Right lobe of liver (tissue), 4 donors: ENCODE measurements at regions not wholly inside any gene's neighbourhood (a gene's known extent, or its start where the extent isn't known, plus 50 kb on each side); places are given as distances from the start of the nearest gene placed in this dataset.

Source experiments
- POLR2A ChIP-seq: fragments of 450-650 bp; IDR thresholded peaks from one replicate; pipeline ENCODE4 v1.6.1; 2017; ENCODE audit warnings: antibody characterized with exemption, mild to moderate bottlenecking
- TF ChIP-seq, protein P1 (sequence below), 4 donors: fragments of 200-600 bp in 3 of 4; fragments of 450-650 bp in 1 of 4; IDR thresholded peaks; one replicate each; pipeline versions ENCODE4 v1.5.1 to v1.8.0; 2016 to 2022; ENCODE audit warnings: antibody characterized with exemption in 4 of 4, mild to moderate bottlenecking in 2 of 4
- donor health status: DM: no; HTN: no; CAD: no.
- donor health status: DM: no; HTN: no; CAD: no.
- donor health status: DM: no; HTN: yes; CAD: no.

DNA sequence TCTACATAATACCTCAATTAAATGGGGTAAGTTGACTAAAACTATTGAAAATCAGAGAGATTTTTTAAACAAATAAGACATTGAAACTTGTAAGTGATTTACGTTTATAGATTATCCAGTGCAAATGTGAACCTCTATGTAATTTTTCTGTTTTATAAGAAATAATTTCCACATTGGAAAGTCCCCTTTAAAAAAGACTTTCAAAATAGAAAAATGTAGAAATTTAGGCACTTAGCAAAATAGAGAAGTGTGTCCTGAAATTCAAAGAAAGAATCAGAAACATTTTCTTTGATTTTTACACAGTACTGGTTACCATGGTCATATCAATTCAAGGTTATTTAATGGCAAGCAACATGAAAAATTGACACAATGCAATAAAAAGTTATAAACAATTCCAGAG, 290.9 kb upstream of the GPR149 start:
- TF ChIP-seq, protein P1, sequence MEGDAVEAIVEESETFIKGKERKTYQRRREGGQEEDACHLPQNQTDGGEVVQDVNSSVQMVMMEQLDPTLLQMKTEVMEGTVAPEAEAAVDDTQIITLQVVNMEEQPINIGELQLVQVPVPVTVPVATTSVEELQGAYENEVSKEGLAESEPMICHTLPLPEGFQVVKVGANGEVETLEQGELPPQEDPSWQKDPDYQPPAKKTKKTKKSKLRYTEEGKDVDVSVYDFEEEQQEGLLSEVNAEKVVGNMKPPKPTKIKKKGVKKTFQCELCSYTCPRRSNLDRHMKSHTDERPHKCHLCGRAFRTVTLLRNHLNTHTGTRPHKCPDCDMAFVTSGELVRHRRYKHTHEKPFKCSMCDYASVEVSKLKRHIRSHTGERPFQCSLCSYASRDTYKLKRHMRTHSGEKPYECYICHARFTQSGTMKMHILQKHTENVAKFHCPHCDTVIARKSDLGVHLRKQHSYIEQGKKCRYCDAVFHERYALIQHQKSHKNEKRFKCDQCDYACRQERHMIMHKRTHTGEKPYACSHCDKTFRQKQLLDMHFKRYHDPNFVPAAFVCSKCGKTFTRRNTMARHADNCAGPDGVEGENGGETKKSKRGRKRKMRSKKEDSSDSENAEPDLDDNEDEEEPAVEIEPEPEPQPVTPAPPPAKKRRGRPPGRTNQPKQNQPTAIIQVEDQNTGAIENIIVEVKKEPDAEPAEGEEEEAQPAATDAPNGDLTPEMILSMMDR (IDR thresholded peaks at IDR 0.05), result no peak
- TF ChIP-seq POLR2A, result no peak
